ENCODE measurements at regions not wholly inside any gene's neighbourhood (a gene's known extent, or its start where the extent isn't known, plus 50 kb on each side); places are given as distances from the start of the nearest gene placed in this dataset.

- TF ChIP-seq RAD21 (IDR thresholded peaks at IDR 0.05; ENCODE audit: low read length), result no peak
- no peak for TF ChIP-seq REST (IDR thresholded peaks at IDR 0.05; ENCODE audit: low read depth, low read length)
- no peak for TF ChIP-seq RCOR1 (IDR thresholded peaks at IDR 0.05; ENCODE audit: low read length)
- TF ChIP-seq TCF12 (IDR thresholded peaks at IDR 0.05), result no peak
- no peak for TF ChIP-seq CTCF (IDR thresholded peaks at IDR 0.05)
- no peak for TF ChIP-seq FOSL2 (IDR thresholded peaks at IDR 0.05; ENCODE audit: borderline replicate concordance, low read depth)
- TF ChIP-seq MEF2A (IDR thresholded peaks at IDR 0.05; ENCODE audit: borderline replicate concordance, low read depth), result no peak
These were observed 57.9 kb upstream of the CTSV start for GRCh38 chr9:97096793-97097192.

All from SK-N-SH (cell line).